Liver (tissue), 8 donors: ENCODE measurements at regions not wholly inside any gene's neighbourhood (a gene's known extent, or its start where the extent isn't known, plus 50 kb on each side); places are given as distances from the start of the nearest gene placed in this dataset.

Experiments used
- DNase-seq: peaks from one replicate; pipeline ENCODE4 v3.0.0-alpha.2; 2017; ENCODE audit warnings: low spot score
- H3K27ac ChIP-seq, 2 donors: one replicate each; pipeline ENCODE4 v1.7.0; 2013; ENCODE audit warnings: inconsistent platforms in 2 of 2, low read length in 2 of 2, control low read depth in 1 of 2, low read depth in 1 of 2, mild to moderate bottlenecking in 1 of 2
- H3K27me3 ChIP-seq, 4 donors: one replicate each; pipeline versions ENCODE4 v1.6.1 to v1.7.0; 2013; ENCODE audit warnings: low read length in 3 of 4, inconsistent platforms in 1 of 4, mild to moderate bottlenecking in 1 of 4, moderate library complexity in 1 of 4; ENCODE audit not compliant: control insufficient read depth in 4 of 4, insufficient read depth in 4 of 4
- H3K36me3 ChIP-seq, 4 donors: one replicate each; pipeline versions ENCODE4 v1.6.1 to v1.7.0; 2013; ENCODE audit warnings: low read length in 3 of 4, mild to moderate bottlenecking in 3 of 4, low read depth in 1 of 4, moderate library complexity in 1 of 4; ENCODE audit not compliant: control insufficient read depth in 4 of 4, insufficient read depth in 3 of 4
- H3K4me1 ChIP-seq, 4 donors: one replicate each; pipeline versions ENCODE4 v1.6.1 to v1.7.0; 2013; ENCODE audit warnings: low read length in 3 of 4, mild to moderate bottlenecking in 3 of 4, moderate library complexity in 1 of 4; ENCODE audit not compliant: control insufficient read depth in 4 of 4, insufficient read depth in 4 of 4
- H3K4me3 ChIP-seq, 3 donors: one replicate each; pipeline versions ENCODE4 v1.6.1 to v1.7.0; 2013; ENCODE audit warnings: low read length in 3 of 3, control low read depth in 1 of 3, low read depth in 1 of 3, mild to moderate bottlenecking in 1 of 3
- H3K9ac ChIP-seq, 2 donors: one replicate each; pipeline ENCODE4 v1.7.0; 2013; ENCODE audit warnings: low read length in 2 of 2, mild to moderate bottlenecking in 2 of 2, moderate library complexity in 2 of 2, control low read depth in 1 of 2, low read depth in 1 of 2
- H3K9me3 ChIP-seq, 4 donors: one replicate each; pipeline versions ENCODE4 v1.6.1 to v1.7.0; 2013; ENCODE audit warnings: low read length in 3 of 4; ENCODE audit not compliant: control insufficient read depth in 4 of 4
- ATF3 ChIP-seq: IDR thresholded peaks from 2 replicates; pipeline ENCODE4 v1.6.1; 2016; ENCODE audit warnings: antibody characterized with exemption
- CTCF ChIP-seq: fragments of 150-350 bp; IDR thresholded peaks from 2 replicates; pipeline ENCODE4 v1.5.1; 2017; ENCODE audit warnings: improper control_type of control experiment, low read depth, low read length; ENCODE audit not compliant: missing input control
- FOXA2 ChIP-seq: IDR thresholded peaks from 2 replicates; pipeline ENCODE4 v1.6.1; 2016; ENCODE audit warnings: antibody characterized with exemption
- GABPA ChIP-seq, 2 donors: IDR thresholded peaks in 1 of 2; conservative IDR thresholded peaks in 1 of 2; 2 replicates each; pipeline ENCODE4 v1.6.1; 2016; ENCODE audit warnings: antibody characterized with exemption in 2 of 2, mild to moderate bottlenecking in 1 of 2, moderate library complexity in 1 of 2
- HNF4A ChIP-seq, 2 donors: conservative IDR thresholded peaks; 2 replicates each; pipeline ENCODE4 v1.6.1; 2016; ENCODE audit warnings: antibody characterized with exemption in 2 of 2, mild to moderate bottlenecking in 2 of 2
- HNF4G ChIP-seq: IDR thresholded peaks from 2 replicates; pipeline ENCODE4 v1.6.1; 2016; ENCODE audit warnings: antibody characterized with exemption
- JUND ChIP-seq, 2 donors: IDR thresholded peaks; 2 replicates each; pipeline ENCODE4 v1.6.1; 2016; ENCODE audit warnings: antibody characterized with exemption in 2 of 2
- MAX ChIP-seq: IDR thresholded peaks from 2 replicates; pipeline ENCODE4 v1.6.1; 2016; ENCODE audit warnings: antibody characterized with exemption
- NR2F2 ChIP-seq: IDR thresholded peaks from 2 replicates; pipeline ENCODE4 v1.6.1; 2016; ENCODE audit warnings: antibody characterized with exemption
- RAD21 ChIP-seq, 2 donors: IDR thresholded peaks; 2 replicates each; pipeline ENCODE4 v1.6.1; 2016; ENCODE audit warnings: antibody characterized with exemption in 2 of 2, mild to moderate bottlenecking in 2 of 2
- REST ChIP-seq: IDR thresholded peaks from 2 replicates; pipeline ENCODE4 v1.6.1; 2016; ENCODE audit warnings: antibody characterized with exemption, mild to moderate bottlenecking
- RXRA ChIP-seq, 2 donors: IDR thresholded peaks; 2 replicates each; pipeline ENCODE4 v1.6.1; 2017 to 2018; ENCODE audit warnings: antibody characterized with exemption in 2 of 2, mild to moderate bottlenecking in 1 of 2
- SP1 ChIP-seq: IDR thresholded peaks from 2 replicates; pipeline ENCODE4 v1.6.1; 2018; ENCODE audit warnings: antibody characterized with exemption, mild to moderate bottlenecking
- TAF1 ChIP-seq: conservative IDR thresholded peaks from 2 replicates; pipeline ENCODE4 v1.6.1; 2016; ENCODE audit warnings: antibody characterized with exemption, mild to moderate bottlenecking
- ZBTB33 ChIP-seq: IDR thresholded peaks from 2 replicates; pipeline ENCODE4 v1.6.1; 2016; ENCODE audit warnings: antibody characterized with exemption
- WGBS: extraction: QIAGEN DNeasy Blood & Tissue Kit; methylation state at CpG from one replicate; pipeline ENCODE4 v1.1.7; 2013; 5-methylcytosine and 5-hydroxymethylcytosine counted together
- donor health status: healthy.
- donor health status: healthy.
- donor health status: healthy.
- donor health status: healthy.
- donor health status: healthy.

GRCh38 chr6:100258752-100259151 is 206.0 kb downstream of the SIM1 start:
- Histone ChIP-seq H3K9me3 (no peaks in the 10 kb centered on the region), H3K4me3 (no peak overlapping the region), H3K4me1 (no peaks in the 10 kb centered on the region), H3K9ac (no peak overlapping the region), H3K27me3 (no peaks in the 10 kb centered on the region), H3K27ac (no peak overlapping the region), H3K36me3 (no peaks in the 10 kb centered on the region)
- TF ChIP-seq TAF1 (no peak), CTCF (no peak), ATF3 (no peak), JUND (IDR thresholded peaks at IDR 0.05) (no peak), SP1 (no peak), MAX (no peak), FOXA2 (no peak), REST (no peak), GABPA (IDR thresholded peaks at IDR 0.05 in 1 of 2, conservative IDR thresholded peaks at IDR 0.05 in 1 of 2) (no peak), ZBTB33 (no peak), HNF4G (no peak), RAD21 (IDR thresholded peaks at IDR 0.05) (no peak)
- WGBS: 65% methylated on average over 2 of the region's 2 CpGs
- DNase-seq: no peak

GRCh38 chr6:100257793-100258395 is 206.8 kb downstream of the SIM1 start:
- TF ChIP-seq JUND (IDR thresholded peaks at IDR 0.05) (no peak), GABPA (IDR thresholded peaks at IDR 0.05 in 1 of 2, conservative IDR thresholded peaks at IDR 0.05 in 1 of 2) (no peak), RXRA (IDR thresholded peaks at IDR 0.05) (no peak), HNF4A (conservative IDR thresholded peaks at IDR 0.05) (no peak), NR2F2 (no peak), ATF3 (no peak)
- H3K4me3 ChIP-seq: no peak overlapping the region
- no peak overlapping the region for H3K9ac ChIP-seq
- DNase-seq: no peak
- 37% methylated on average over 4 of the region's 4 CpGs for WGBS
- H3K36me3 ChIP-seq: no peaks in the 10 kb centered on the region
- no peaks in the 10 kb centered on the region for H3K9me3 ChIP-seq
- no peaks in the 10 kb centered on the region for H3K4me1 ChIP-seq
- no peak overlapping the region for H3K27ac ChIP-seq
- H3K27me3 ChIP-seq: no peaks in the 10 kb centered on the region
